ENCODE measurements at regions not wholly inside any gene's neighbourhood (a gene's known extent, or its start where the extent isn't known, plus 50 kb on each side); places are given as distances from the start of the nearest gene placed in this dataset.

DNA sequence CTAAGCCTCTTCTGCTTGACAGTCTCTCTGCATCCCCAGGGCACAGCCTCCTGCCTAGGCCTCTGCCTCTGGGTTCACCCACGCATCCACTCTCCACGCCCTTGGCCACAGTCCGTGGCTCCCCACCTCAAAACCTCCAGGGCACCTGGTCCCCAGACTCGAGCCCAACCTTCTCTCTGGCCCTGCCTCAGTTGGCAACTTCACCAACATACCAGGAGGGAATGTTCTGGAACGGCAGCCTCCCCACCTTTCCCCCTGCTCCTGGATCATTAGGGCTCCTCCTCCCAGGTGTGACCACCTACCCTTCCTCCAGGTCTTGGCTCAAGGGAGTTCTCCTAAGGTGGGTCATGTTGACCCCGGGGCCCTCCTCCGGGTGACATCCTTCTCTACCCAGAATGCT lies 69.1 kb downstream of the SOX1 start:
- TF ChIP-seq CTCF (IDR thresholded peaks at IDR 0.05; ENCODE audit: insufficient read depth, low read depth, low read length) (no peak), EZH2 (IDR thresholded peaks at IDR 0.05; ENCODE audit: insufficient read depth, low read length) (no peak)

All from astrocyte (in vitro differentiated cells and primary cell).